ENCODE measurements at regions not wholly inside any gene's neighbourhood (a gene's known extent, or its start where the extent isn't known, plus 50 kb on each side); places are given as distances from the start of the nearest gene placed in this dataset.

DNA sequence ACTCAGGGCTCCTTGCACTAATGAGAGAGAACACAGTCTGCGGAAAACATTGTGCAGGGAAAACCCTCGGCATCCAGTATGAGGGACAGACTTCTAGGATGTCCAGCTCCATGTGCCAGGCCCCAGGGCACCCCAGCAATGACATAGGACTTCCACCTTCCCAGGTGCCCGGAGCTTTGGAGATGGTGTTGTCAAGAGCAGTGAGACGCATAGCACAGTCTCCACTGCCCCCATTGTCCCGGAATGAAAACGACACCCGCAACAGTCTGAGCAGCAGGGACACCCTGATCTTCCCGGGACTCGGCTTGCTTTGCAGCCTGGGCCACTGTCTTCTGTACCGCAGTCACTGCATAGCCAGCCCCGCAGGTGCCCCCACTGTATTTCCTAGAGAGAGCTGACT, 339.2 kb upstream of the ADARB2 start:
- Histone ChIP-seq H2AFZ (ENCODE audit: low read depth, low read length) (no peak overlapping the region), H3K4me1 (ENCODE audit: insufficient read depth, low read length) (no peaks in the 10 kb centered on the region), H3K9ac (ENCODE audit: low read depth, low read length) (no peak overlapping the region), H3K4me2 (ENCODE audit: insufficient read depth, low read length) (no peak overlapping the region), H3K27me3 (ENCODE audit: insufficient read depth, low read length, poor library complexity) (no peaks in the 10 kb centered on the region), H4K20me1 (ENCODE audit: insufficient read depth, low read length) (no peaks in the 10 kb centered on the region), H3K27ac (ENCODE audit: low read length) (no peak overlapping the region), H3K4me3 (ENCODE audit: low read depth in 1 of 2, low read length in 2 of 2) (no peak overlapping the region), H3K9me3 (ENCODE audit: insufficient read depth, low read length, severe bottlenecking) (no peaks in the 10 kb centered on the region), H3K79me2 (ENCODE audit: insufficient read depth, low read length) (no peaks in the 10 kb centered on the region), H3K36me3 (ENCODE audit: insufficient read depth, low read length) (no peaks in the 10 kb centered on the region)
- no peak for TF ChIP-seq EZH2 (IDR thresholded peaks at IDR 0.05; ENCODE audit: borderline replicate concordance, low read depth, low read length, severe bottlenecking)
- TF ChIP-seq, protein P1, sequence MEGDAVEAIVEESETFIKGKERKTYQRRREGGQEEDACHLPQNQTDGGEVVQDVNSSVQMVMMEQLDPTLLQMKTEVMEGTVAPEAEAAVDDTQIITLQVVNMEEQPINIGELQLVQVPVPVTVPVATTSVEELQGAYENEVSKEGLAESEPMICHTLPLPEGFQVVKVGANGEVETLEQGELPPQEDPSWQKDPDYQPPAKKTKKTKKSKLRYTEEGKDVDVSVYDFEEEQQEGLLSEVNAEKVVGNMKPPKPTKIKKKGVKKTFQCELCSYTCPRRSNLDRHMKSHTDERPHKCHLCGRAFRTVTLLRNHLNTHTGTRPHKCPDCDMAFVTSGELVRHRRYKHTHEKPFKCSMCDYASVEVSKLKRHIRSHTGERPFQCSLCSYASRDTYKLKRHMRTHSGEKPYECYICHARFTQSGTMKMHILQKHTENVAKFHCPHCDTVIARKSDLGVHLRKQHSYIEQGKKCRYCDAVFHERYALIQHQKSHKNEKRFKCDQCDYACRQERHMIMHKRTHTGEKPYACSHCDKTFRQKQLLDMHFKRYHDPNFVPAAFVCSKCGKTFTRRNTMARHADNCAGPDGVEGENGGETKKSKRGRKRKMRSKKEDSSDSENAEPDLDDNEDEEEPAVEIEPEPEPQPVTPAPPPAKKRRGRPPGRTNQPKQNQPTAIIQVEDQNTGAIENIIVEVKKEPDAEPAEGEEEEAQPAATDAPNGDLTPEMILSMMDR (IDR thresholded peaks at IDR 0.05; ENCODE audit: borderline replicate concordance, extremely low read depth, low read length, poor library complexity, severe bottlenecking), result peak; percentile 13
- ATAC-seq (ENCODE audit: insufficient read depth, low read depth), result no peak
- DNase-seq, result no peak

DNA sequence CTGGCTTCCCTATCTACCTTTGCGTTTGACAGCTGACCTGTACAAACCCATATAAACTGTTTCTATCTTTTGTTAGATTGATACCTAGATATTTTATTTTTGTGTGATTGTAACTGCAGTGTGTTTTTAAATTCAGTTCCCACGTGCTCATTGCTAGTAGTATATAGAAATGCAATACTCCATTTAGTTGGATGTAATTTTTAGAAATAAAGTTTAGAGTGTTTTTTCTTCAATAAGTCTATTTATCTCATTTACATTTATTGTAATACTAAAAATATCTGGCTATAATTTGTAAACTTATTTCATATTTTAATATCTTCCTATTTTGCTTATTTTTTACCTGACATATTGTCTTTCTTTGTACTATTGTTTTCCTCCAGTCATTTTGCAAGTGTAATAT, 329.7 kb upstream of the ADARB2 start:
- TF ChIP-seq EZH2 (IDR thresholded peaks at IDR 0.05; ENCODE audit: borderline replicate concordance, low read depth, low read length, severe bottlenecking), result no peak
- TF ChIP-seq, protein P1 (IDR thresholded peaks at IDR 0.05; ENCODE audit: borderline replicate concordance, extremely low read depth, low read length, poor library complexity, severe bottlenecking), result no peak
- Histone ChIP-seq H3K36me3 (ENCODE audit: insufficient read depth, low read length) (no peaks in the 10 kb centered on the region), H2AFZ (ENCODE audit: low read depth, low read length) (no peak overlapping the region), H3K9ac (ENCODE audit: low read depth, low read length) (no peak overlapping the region), H3K4me1 (ENCODE audit: insufficient read depth, low read length) (no peaks in the 10 kb centered on the region), H3K4me3 (ENCODE audit: low read depth in 1 of 2, low read length in 2 of 2) (no peak overlapping the region), H4K20me1 (ENCODE audit: insufficient read depth, low read length) (no peaks in the 10 kb centered on the region), H3K27ac (ENCODE audit: low read length) (no peak overlapping the region), H3K4me2 (ENCODE audit: insufficient read depth, low read length) (no peak overlapping the region), H3K27me3 (ENCODE audit: insufficient read depth, low read length, poor library complexity) (no peaks in the 10 kb centered on the region), H3K79me2 (ENCODE audit: insufficient read depth, low read length) (no peaks in the 10 kb centered on the region), H3K9me3 (ENCODE audit: insufficient read depth, low read length, severe bottlenecking) (peaks cover 10% of the 10 kb centered on the region)
- DNase-seq, result no peak
- no peak for ATAC-seq (ENCODE audit: insufficient read depth, low read depth)

DNA sequence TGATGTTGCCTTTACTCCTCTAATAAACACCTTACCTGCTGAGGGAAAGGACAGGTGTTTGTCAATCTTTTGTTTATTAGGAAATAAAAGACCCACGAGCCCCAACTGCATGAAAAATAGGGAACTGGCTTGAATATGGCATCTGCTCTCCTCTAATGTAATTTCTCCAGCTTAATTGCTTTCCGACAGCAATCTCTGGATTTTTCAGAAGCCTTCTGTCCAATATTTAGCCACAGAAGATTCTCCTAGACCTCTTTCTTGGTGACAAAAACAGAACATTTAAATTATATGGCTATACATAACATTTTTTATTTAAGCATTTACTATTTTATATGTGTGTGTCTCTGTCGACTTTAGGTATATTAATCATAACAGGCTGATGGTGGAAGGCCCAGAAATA, 317.4 kb upstream of the ADARB2 start:
- Histone ChIP-seq H3K4me3 (ENCODE audit: low read depth in 1 of 2, low read length in 2 of 2) (no peak overlapping the region), H3K27ac (ENCODE audit: low read length) (no peak overlapping the region), H3K9ac (ENCODE audit: low read depth, low read length) (no peak overlapping the region), H3K79me2 (ENCODE audit: insufficient read depth, low read length) (no peaks in the 10 kb centered on the region), H4K20me1 (ENCODE audit: insufficient read depth, low read length) (no peaks in the 10 kb centered on the region), H3K4me1 (ENCODE audit: insufficient read depth, low read length) (peaks cover 5% of the 10 kb centered on the region; the same call in 1 of the 2 replicates), H3K9me3 (ENCODE audit: insufficient read depth, low read length, severe bottlenecking) (no peaks in the 10 kb centered on the region), H3K27me3 (ENCODE audit: insufficient read depth, low read length, poor library complexity) (no peaks in the 10 kb centered on the region), H3K36me3 (ENCODE audit: insufficient read depth, low read length) (no peaks in the 10 kb centered on the region), H2AFZ (ENCODE audit: low read depth, low read length) (no peak overlapping the region), H3K4me2 (ENCODE audit: insufficient read depth, low read length) (no peak overlapping the region)
- ATAC-seq (ENCODE audit: insufficient read depth, low read depth) (no peak), DNase-seq (no peak)
- TF ChIP-seq EZH2 (IDR thresholded peaks at IDR 0.05; ENCODE audit: borderline replicate concordance, low read depth, low read length, severe bottlenecking), result no peak
- TF ChIP-seq, protein P1 (IDR thresholded peaks at IDR 0.05; ENCODE audit: borderline replicate concordance, extremely low read depth, low read length, poor library complexity, severe bottlenecking), result no peak

DNA sequence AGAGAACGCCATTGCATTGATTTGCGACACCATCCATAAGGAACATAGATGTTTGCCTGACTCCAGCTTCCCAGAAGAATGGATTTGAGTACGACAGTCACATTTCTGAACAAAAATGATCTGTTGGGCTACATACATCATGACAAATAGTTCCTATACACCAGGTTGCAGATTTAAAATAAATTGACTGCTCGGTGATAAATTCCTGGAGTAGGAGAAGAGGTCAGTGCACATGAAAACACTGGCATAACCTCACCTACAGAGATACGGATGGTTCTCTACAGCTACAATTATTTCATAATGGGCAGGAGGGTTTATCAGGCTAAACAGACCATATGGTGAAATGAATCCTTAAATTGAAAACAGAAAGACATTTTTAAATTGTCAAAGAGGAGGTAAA, 316.5 kb upstream of the ADARB2 start:
- DNase-seq (no peak), ATAC-seq (ENCODE audit: insufficient read depth, low read depth) (no peak)
- H3K4me2 ChIP-seq (ENCODE audit: insufficient read depth, low read length), result no peak overlapping the region
- no peaks in the 10 kb centered on the region for H3K36me3 ChIP-seq (ENCODE audit: insufficient read depth, low read length)
- no peaks in the 10 kb centered on the region for H3K27me3 ChIP-seq (ENCODE audit: insufficient read depth, low read length, poor library complexity)
- peaks cover 5% of the 10 kb centered on the region; the same call in 1 of the 2 replicates for H3K4me1 ChIP-seq (ENCODE audit: insufficient read depth, low read length)
- H4K20me1 ChIP-seq (ENCODE audit: insufficient read depth, low read length), result no peaks in the 10 kb centered on the region
- H2AFZ ChIP-seq (ENCODE audit: low read depth, low read length), result no peak overlapping the region
- no peaks in the 10 kb centered on the region for H3K9me3 ChIP-seq (ENCODE audit: insufficient read depth, low read length, severe bottlenecking)
- H3K27ac ChIP-seq (ENCODE audit: low read length), result no peak overlapping the region
- no peak for TF ChIP-seq EZH2 (IDR thresholded peaks at IDR 0.05; ENCODE audit: borderline replicate concordance, low read depth, low read length, severe bottlenecking)
- TF ChIP-seq, protein P1 (IDR thresholded peaks at IDR 0.05; ENCODE audit: borderline replicate concordance, extremely low read depth, low read length, poor library complexity, severe bottlenecking), result no peak
- no peaks in the 10 kb centered on the region for H3K79me2 ChIP-seq (ENCODE audit: insufficient read depth, low read length)
- no peak overlapping the region for H3K9ac ChIP-seq (ENCODE audit: low read depth, low read length)
- no peak overlapping the region for H3K4me3 ChIP-seq (ENCODE audit: low read depth in 1 of 2, low read length in 2 of 2)

All from DND-41 (cell line).